HS-27A (cell line): ENCODE measurements at regions not wholly inside any gene's neighbourhood (a gene's known extent, or its start where the extent isn't known, plus 50 kb on each side); places are given as distances from the start of the nearest gene placed in this dataset.
A peak's percentile ranks its signal among the peaks of the same experiment; 100 is the strongest.
"Not testable (repeated sequence)": the region's sequence is repeated elsewhere in the genome, so short reads cannot be mapped to it uniquely, and the experiment has no call there.

Experiments
- DNase-seq: peaks from one replicate; pipeline ENCODE4 v3.0.0-alpha.2; 2012; ENCODE audit warnings: low read depth, missing footprints

- not testable (repeated sequence) for DNase-seq
These were observed 106.1 kb downstream of the CHD1L start for GRCh38 chr1:147348592-147348991.

- DNase-seq = no peak
These were observed 107.0 kb downstream of the CHD1L start for GRCh38 chr1:147349533-147349932.

GRCh38 chr1:147351140-147351835 lies 108.8 kb downstream of the CHD1L start:
- DNase-seq = no peak

GRCh38 chr1:147377263-147378246 lies 135.1 kb downstream of the CHD1L start:
- no peak for DNase-seq

GRCh38 chr1:147379889-147380288 lies 137.4 kb downstream of the CHD1L start:
- DNase-seq = no peak

GRCh38 chr1:147384804-147385203 lies 142.3 kb downstream of the CHD1L start:
- no peak for DNase-seq

- no peak for DNase-seq
These were observed 146.5 kb downstream of the CHD1L start for GRCh38 chr1:147388969-147389368.

- DNase-seq = peak; percentile 8
These were observed 147.2 kb downstream of the CHD1L start for GRCh38 chr1:147389532-147390184.

GRCh38 chr1:147390185-147390542 lies 147.7 kb downstream of the CHD1L start:
- DNase-seq = no peak

- DNase-seq = no peak
These were observed 148.6 kb downstream of the CHD1L start for GRCh38 chr1:147391114-147391513.

GRCh38 chr1:147402326-147403045 lies 138.8 kb upstream of the BCL9 start:
- DNase-seq = not testable (repeated sequence)

GRCh38 chr1:147404344-147404743 lies 137.0 kb upstream of the BCL9 start:
- not testable (repeated sequence) for DNase-seq

GRCh38 chr1:147409886-147410285 lies 131.4 kb upstream of the BCL9 start:
- DNase-seq = no peak

- DNase-seq = no peak
These were observed 128.1 kb upstream of the BCL9 start for GRCh38 chr1:147413110-147413605.

GRCh38 chr1:147414505-147415163 lies 126.7 kb upstream of the BCL9 start:
- DNase-seq = no peak

- no peak for DNase-seq
These were observed 124.3 kb upstream of the BCL9 start for GRCh38 chr1:147417024-147417423.

- not testable (repeated sequence) for DNase-seq
These were observed 118.0 kb upstream of the BCL9 start for GRCh38 chr1:147423100-147423827.

GRCh38 chr1:147434921-147435320 lies 106.4 kb upstream of the BCL9 start:
- DNase-seq = no peak

GRCh38 chr1:147444381-147444780 lies 96.9 kb upstream of the BCL9 start:
- no peak for DNase-seq

GRCh38 chr1:147451628-147452027 lies 89.7 kb upstream of the BCL9 start:
- no peak for DNase-seq
